Adrenal gland (tissue), 5 donors: ENCODE measurements at regions not wholly inside any gene's neighbourhood (a gene's known extent, or its start where the extent isn't known, plus 50 kb on each side); places are given as distances from the start of the nearest gene placed in this dataset.

Source experiments
- POLR2A ChIP-seq, 2 donors: fragments of 450-650 bp; IDR thresholded peaks; one replicate each; pipeline ENCODE4 v1.6.1; 2017; ENCODE audit warnings: antibody characterized with exemption in 2 of 2, mild to moderate bottlenecking in 2 of 2, moderate library complexity in 1 of 2
- TF ChIP-seq, protein P1 (sequence below), 6 experiments: fragments of 450-650 bp in 4 of 6; fragments of 200-600 bp in 2 of 6; sonication (generic) in 1 of 6; IDR thresholded peaks; 1 replicate in 5 of 6; 2 replicates in 1 of 6; pipeline versions ENCODE4 v1.5.1 to v1.8.0; 2016 to 2021; ENCODE audit warnings: antibody characterized with exemption in 6 of 6, mild to moderate bottlenecking in 2 of 6, moderate library complexity in 1 of 6
- donor health status: DM: no; HTN: no; CAD: no.

DNA sequence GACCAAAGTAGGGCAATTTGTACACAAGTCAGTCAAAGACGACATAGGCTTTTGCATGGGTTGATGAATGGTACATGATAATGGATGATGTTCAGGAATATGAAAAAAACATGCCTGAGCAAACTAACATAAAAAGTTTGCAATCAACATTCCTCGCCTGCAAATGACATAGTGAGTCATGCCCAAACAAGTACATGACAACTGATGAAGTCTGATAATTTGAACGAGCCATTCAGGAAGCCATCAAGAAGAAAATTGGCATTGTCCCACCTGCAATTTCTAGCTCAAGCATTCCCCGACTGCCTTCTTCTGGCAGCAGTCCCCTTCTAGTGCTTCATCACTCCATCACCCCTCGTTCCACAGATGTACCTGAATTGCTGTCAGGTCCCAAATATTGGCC lies 118.4 kb upstream of the NR5A2 start:
- TF ChIP-seq, protein P1, sequence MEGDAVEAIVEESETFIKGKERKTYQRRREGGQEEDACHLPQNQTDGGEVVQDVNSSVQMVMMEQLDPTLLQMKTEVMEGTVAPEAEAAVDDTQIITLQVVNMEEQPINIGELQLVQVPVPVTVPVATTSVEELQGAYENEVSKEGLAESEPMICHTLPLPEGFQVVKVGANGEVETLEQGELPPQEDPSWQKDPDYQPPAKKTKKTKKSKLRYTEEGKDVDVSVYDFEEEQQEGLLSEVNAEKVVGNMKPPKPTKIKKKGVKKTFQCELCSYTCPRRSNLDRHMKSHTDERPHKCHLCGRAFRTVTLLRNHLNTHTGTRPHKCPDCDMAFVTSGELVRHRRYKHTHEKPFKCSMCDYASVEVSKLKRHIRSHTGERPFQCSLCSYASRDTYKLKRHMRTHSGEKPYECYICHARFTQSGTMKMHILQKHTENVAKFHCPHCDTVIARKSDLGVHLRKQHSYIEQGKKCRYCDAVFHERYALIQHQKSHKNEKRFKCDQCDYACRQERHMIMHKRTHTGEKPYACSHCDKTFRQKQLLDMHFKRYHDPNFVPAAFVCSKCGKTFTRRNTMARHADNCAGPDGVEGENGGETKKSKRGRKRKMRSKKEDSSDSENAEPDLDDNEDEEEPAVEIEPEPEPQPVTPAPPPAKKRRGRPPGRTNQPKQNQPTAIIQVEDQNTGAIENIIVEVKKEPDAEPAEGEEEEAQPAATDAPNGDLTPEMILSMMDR (IDR thresholded peaks at IDR 0.05) = no peak
- no peak for TF ChIP-seq POLR2A (IDR thresholded peaks at IDR 0.05)
